ENCODE measurements at regions not wholly inside any gene's neighbourhood (a gene's known extent, or its start where the extent isn't known, plus 50 kb on each side); places are given as distances from the start of the nearest gene placed in this dataset.
"Not testable (repeated sequence)": the region's sequence is repeated elsewhere in the genome, so short reads cannot be mapped to it uniquely, and the experiment has no call there.

DNA sequence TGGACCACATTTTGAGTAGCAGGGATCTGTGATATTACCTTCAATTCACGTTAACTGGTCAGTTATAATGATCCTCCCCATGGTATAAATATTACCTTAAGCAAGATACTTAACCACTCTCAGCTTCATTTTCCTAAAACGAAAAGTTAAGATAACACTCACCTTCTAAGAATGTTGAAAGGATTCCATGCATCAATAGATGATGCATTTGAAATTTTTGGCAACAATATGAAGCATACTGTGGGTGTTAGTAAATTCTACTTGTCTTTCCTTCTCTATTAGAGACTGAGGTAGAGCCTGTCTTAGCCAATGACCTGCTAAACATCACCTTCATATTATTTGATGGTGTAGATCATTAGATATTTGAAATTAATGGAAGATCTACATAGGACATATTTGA is 331.7 kb upstream of the TMC3 start:
- not testable (repeated sequence) for DNase-seq

DNA sequence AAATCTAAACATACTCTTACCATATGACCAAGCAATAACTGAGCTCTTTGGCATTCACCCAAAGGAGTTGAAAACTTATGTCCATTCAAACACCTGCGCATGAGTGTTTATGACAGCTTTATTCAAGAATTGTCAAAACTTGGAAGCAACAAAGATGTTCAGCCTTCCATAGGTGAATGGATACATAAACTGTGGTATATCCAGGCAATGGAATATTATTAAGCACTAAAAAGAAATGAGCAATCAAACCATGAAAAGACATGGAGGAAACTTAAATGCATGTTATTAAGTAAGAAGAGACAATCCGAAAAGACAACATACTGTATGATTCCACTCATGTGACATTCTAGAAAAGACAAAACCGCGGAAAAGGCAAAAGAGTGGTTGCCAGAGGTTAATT is 312.0 kb upstream of the TMC3 start:
- no peak for DNase-seq

DNA sequence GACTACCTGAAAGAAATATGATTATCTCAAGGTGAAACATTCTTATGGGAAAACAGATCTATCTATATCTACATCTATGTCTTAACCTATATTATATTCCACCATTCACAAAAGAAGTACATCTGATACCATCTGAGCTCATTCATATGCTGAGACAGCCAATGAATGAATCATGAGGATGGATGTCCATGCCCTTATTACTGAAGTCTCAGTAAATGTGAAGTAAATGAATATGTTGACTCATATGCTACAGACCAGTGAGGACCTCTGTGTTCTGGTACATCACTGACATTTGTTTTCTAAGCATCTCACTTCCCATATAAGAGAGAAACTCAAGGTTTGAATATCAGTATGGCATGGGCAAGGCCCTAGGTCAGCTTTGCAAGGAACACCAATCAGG is 311.2 kb upstream of the TMC3 start:
- no peak for DNase-seq

DNA sequence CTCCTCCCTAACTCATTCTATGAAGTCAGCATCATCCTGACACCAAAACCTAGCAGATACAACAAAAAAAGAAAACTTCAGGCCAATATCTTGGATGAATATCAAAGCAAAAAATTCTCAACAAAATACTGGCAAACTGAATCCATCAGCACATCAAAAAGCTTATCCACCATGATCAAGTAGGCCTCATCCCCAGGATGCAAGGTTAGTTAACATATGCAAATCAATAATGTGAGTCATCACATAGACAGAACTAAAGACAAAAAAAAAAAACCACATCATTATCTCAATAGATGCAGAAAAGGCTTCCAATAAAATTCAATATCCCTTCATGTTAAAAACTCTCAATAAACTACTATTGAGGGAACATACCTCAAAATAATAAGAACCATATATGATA is 306.8 kb upstream of the TMC3 start:
- no peak for DNase-seq

DNA sequence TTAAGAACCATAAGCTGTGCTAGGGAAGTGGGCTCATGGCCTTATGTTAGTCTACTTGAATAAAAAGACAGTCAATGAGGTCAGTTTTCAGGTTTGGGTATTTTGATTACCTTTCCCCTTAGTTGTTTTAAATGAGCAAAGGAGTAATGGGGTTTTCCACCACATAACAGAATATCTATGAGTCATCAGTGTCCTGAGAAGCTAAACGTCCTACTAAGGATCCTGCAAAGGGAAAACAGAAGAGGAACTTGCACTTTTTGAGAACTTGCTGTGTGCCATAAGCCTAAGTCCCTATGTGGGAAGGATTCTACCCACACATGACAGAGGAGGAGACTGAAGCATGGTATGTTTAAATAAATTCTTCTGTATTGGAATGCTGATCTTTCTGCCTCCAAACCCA is 292.8 kb upstream of the TMC3 start:
- DNase-seq: no peak

DNA sequence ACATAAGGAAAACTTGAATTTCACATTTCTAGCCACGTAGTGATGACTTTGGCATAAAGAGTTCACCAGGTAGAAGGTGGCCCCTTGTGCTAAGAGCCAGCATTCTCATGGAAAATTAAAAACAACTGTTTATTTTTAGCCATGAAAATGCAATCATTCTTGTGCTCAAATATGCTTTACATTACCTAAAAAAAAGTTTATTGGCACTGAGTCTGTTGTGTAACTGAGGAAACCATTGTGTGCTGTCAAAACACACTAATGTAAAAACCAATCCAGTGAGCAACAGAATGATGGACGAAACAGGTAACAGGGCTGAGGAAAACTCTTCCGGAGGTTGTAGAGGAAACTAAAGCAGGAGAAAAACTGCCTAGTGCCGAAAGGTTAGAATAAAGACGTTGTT is 287.0 kb upstream of the TMC3 start:
- DNase-seq: no peak

DNA sequence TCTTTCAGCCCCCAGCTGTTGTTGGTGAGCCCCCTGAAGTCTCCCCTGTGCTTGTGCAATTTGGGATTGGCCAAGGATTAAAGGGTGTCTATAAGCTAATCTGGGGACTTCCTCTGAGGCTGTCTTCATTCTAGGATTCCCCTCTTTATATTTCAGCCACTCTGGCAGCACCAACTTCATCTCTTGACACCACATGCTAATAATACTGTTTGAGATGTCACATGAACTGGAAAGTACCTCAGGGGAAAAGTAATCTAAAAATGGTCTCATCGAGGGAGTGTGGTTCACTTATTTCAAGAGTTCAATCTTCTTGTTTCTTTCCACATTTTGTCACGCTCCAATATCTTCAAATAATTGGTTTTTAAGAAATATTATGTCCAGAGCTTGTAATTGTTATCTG is 279.2 kb upstream of the TMC3 start:
- DNase-seq: no peak

DNA sequence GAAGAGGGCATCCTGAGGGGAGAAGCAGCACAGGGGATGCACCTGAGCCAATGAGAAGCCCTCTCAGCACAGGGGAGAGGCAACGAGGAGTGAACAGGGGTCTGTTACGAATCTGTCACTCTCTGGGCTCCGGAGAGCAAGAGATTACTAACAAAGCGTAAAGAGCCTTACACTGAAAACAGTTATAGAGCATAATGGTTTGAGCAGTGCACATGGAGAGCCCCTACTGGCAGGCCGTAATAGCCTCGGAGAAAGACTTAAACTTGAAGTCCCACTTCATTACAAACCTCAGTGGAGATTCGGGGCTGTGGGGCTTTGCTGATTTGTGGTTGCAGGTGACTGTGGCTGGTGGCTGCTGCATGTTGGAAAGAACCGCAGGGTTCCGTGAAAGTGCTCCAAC is 271.5 kb upstream of the TMC3 start:
- DNase-seq: no peak

DNA sequence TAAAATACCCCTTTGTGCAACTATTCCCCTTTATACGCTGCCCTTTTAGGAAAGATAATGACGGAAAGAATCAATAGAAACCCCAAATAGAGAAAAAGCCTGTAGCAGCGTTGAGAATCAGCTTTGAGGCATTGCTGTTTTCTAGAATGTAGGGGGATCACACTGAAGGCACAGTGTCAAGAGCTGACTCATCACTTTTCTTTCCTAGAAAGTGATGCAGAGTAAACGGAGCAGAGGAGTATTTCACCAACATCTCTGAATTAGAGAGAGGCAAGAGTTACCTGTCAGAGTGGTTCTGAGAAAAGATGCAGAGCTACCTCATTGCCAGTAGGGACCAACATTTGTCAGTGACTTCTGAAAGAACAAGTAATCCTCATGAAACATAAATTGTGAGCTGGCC is 269.8 kb upstream of the TMC3 start:
- no peak for DNase-seq

DNA sequence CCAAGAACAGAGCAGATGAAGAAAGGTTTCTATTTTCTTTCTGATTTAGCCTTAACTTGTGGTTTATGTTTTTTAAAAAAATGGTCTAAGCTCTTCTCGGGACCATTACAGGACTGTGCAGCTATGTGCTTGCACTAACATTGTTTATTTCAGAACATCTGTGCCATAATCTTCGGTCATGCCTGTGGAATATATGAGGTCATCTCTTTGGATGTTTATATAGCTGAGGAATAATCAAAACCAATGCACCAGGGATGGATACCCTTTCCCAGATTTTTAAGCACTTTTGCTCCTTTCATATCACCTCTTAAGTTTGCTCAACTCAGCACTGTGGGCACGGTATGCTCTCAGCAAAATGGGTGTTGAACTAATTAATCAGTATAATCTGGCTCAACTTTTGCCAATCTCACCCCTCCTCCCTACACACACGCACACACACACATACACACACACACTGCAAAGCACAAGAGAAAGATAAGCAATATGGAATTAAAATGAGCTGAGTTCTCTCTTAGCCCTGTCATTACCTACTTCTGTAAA is 268.5 kb upstream of the TMC3 start:
- no peak for DNase-seq

DNA sequence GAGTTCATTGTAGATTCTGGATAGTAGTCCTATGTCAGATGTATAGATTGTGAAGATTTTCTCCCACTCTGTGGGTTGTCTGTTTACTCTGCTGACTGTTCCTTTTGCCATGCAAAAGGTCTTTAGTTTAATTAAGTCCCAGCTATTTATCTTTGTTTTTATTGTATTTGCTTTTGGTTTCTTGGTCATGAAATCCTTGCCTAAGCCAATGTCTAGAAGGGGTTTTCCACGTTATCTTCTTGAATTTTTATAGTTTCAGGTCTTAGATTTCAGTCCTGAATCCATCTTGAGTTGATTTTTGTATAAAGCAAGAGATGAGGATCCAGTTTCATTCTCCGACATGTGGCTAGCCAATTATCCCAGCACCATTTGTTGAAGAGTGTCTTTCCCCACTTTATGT is 262.1 kb upstream of the TMC3 start:
- DNase-seq: not testable (repeated sequence)

DNA sequence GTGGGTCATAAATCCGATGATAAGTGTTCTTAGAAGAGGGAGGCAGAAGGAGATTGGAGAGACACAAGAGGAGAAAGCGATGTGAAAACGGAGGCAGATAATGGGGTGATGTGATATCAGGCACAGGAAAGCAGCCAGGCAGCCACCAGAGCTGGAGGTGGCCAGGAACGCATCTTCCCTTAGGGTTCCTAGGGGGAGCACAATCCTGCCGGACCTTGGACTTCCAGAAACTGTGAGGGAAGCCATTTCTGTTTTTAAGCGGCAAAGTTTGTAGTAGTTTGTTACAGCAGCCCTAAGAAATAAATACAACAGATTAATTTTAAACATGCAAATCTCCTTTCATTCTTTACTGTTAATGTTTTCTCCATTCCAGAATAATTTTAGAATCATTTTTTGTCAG is 259.9 kb upstream of the TMC3 start:
- DNase-seq: no peak

DNA sequence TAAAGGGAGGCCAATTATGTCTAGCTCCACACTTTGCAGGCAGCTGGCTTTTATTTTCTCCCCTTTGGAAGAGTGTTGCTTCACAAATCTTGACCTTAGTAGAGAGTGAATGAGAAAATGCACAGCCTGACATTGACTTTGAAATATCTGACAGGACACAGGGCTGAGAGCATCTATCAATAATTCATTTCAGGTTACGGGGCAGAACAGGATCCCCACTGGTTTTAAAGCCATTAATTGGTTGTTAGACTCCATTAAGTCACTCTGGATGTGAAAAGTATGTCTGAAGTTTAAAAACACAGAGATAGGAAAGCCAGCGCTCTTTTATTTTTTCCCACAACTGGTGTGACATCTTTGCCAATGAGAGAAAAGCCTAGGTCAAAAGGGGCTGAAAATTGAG is 251.9 kb upstream of the TMC3 start:
- DNase-seq: no peak

DNA sequence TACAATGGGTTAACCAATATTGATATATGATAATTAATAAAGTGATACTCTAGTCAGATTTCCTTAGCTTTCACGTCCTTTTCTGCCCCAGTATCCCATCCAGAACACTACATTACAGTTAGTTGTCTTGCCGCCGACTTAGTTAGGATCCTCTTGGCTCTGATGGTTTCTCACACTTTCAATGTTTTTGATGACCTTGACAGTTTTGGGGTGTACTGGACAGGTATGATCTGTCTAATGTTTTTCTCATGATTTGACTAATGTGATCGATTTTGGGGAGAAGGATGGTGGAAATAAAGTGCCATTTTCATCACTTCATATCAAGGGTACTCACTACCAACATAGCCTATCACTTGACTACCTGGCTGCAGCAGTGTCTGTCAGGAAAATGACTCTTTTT is 245.0 kb upstream of the TMC3 start:
- DNase-seq: no peak

DNA sequence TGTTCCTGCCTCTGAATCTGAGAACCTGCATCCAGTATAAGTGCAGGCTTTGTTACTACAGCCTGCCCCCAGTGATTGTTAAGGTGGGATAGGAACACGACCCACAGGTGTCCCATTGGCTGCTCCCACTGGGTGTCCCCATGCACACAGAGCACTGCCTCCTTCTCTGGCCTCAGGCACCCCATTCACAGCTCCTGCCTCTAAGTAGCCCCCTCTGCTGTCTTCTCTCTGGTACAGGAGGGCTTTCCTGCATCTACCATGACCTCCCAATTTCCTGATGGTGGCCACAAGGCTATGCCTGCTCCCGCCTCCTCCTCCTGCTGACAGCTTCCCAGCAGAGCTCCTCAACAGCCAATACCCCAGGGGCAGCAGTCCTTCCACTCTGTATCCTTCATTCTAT is 238.6 kb upstream of the TMC3 start:
- no peak for DNase-seq

DNA sequence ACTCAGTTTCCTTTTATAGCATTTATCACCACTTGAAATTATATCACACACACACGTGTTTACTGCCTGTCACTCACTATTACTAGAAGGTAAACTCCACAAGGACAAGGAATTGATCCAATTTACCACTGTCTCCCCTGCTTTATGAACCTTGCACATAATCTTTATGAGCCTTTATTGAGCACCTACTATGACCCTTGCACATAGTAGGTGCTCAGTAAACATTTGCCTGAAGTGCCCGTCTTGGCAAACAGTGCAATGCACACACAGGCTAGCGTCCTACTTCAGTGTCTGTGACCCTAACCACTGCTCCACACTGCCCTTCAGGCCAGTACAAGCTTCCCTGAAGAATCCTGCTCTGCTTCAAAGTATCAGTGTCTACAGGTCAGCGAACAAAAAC is 237.7 kb upstream of the TMC3 start:
- no peak for DNase-seq

DNA sequence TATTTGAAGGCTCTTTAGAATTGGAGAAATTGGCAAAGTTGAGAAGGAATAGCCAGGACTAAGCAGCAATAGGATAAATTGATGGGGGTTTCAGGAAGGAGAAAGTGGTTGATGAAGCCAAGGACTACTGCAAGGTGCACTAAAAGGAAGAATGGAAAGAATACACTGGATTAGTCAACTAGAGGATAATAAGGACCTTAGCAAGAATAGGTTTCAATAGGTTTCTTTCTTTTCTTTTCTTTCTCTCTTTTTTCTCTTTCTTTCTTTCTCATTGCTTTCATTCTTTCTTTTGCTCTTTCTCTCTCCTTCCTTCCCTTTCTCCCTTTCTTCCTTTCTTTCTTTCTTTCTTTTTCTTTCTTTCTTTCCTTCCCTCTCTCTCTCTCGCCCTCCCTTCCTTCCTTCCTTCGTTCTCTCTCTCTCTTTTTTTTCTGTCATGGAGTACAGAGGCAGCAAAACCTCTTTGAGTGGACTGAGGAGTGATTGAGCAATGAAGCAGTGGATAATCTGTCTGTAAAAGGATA is 234.4 kb upstream of the TMC3 start:
- DNase-seq: no peak

DNA sequence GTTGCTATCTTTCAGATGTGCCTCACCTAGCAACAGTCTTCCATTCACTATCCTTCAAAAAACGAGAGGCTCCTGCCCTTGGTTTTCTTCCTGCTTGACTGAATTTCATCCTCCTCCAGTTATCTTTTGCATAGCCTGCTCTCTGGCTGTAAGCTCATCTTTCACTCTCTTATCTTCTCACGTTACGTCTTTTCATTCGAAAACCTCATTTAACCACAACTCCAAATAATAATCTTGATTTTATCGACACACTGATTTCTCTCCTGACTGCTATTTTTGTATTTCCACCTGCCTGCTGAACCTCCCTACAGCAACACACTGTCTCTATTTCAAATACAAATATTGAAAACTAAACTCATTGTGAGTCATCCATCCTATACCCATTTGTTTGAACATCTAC is 230.7 kb upstream of the TMC3 start:
- DNase-seq: no peak

DNA sequence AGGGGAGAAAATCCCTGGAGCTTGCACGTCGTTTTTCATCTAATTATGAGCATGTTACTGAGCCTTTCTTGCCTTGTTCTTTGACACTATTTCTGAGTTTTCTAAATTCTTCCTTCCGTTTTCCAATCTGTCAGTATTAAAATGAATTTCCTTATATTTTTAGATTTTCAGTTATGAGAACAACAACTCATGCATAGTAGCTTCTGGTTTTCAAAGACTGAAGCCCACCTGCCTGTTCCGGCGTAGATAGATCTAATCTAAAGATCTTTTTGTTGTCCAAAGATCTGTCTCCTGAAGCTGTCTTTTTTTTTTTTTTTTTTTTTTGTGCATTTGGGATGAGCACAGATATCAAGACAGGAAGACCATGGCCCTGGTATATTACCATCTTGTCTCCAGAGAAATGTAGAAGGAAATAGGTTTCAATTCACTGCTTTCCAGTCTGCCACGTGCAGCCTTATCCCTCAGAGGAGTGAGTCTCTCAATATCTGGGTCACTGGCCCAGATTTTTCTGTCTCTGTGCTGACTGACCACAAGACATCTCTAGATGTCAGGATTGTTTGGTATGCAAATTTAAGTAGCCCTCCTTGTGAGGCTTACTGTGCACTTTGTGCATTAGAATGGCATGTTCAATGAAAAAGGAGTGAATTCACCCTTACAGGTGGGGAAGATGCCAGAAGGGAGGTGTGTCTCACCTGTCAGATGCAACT is 222.3 kb upstream of the TMC3 start:
- no peak for DNase-seq

DNA sequence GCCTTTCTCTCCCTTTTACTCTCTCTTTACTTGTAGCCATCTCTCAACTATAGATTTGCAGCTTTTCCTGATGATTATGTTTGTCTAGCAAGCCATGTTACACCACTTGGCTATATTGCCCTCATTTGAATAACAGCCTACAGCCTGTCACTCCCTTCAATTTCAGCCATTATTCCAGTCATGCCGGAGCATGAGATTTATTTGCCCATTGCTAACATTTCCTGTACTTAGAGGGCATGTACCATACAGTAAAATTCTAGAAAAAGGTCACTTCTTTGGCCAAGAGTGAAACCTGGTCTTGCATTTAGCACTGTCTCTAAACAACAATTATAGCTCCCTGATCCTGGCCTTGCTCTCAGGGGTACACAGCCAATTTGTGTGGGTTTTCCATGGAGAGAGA is 221.7 kb upstream of the TMC3 start:
- DNase-seq: no peak

DNA sequence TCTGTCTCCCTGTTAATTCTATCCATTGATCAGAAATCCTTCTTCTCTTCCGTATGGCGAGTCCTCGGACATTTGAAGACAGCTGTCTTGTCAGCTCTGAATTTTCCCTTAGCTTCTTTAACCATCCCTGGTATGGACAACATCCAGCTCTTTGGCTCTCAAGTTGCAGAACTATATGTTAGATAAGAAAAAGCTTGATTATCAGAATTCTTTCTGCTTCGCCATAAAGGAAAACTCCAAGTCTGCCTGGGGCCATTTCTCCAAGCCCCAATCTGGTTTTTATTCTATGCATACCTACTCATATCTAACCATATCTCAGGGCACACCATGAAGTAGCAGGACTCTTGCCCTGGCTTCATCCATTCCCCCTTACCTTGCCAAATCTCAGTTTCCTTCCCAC is 215.7 kb upstream of the TMC3 start:
- no peak for DNase-seq

DNA sequence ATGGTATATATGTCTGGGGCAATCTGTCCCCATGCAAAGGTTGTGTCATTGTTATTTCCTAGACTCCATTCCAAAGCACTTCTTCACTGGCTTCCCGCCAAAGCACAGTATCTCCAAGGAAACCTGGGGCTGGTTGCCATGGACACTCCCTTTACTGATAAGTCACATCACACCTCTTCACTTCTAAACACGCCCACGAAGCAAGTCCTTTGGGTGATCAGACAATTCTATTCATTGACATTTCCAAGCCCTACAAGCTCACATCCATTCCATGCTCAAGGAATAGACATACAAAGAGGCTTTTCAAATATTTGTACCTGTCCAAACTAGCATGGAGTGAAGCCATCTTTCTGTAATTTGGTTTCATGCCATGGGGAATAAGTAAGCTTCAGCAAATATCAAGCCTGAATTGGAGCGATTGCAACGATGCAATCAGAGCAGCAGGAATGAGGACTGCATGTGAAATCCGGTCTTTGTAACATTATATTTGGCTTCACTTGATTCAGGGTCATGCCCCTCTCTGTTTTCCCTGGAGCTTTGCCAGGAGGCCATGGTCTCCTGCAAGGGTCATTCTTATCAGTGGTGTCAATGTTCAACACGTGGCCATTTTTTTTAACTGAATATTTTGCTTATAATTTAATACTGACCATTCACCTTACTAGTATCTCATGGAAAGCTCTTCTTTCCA is 201.6 kb upstream of the TMC3 start:
- DNase-seq: no peak

DNA sequence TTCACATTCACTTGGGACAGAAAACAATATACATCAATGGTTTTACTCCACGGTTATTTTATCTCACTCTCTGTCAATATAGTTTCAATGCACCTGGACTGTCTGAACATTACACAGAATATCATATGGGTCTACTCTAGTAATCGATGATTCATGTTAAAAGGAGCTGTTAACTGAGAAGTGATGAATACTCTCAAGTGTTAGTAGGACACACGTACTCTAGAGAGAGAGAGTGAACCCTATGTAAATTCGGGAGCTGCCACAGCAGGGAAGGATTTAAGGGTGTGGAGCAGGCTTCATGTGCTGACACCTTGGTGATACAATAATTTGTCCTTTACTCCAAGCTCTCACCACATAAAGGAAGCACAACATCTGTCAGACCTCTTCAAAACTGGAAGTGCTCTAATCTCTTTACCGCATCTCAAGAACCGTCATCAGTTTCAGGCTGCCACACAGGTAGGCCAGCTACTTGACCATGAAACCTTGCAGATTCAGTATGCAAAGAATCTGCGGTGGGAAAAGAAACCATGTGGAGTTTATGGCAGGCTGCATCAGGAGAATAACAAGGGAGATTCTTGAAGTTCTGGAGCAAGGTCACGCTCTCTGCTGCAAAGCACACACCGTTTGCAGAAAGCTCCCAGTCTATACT is 199.2 kb upstream of the TMC3 start:
- DNase-seq: no peak

DNA sequence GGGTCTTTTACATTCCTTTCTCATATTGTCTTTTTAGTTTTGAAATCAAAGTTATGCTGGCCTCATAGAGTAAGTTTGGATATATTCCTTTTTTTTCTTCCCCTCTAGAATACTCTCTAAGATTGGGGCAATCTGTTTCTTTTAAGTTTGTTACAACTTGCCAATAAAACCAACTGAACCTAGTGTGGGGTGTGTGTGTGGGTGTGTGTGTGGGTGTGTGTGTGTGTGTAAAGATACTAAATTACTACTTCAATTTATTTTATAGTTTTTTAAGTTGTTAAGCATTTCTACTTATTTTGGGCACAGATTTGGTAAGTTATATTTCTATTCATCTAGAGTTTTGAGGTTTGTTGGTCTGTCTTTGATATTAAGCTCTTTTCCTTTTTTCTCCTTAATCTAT is 198.2 kb upstream of the TMC3 start:
- no peak for DNase-seq

All from activated T-cell treated with anti-CD3 and anti-CD28 coated beads for 4 hours (primary cell).